ENCODE measurements at regions not wholly inside any gene's neighbourhood (a gene's known extent, or its start where the extent isn't known, plus 50 kb on each side); places are given as distances from the start of the nearest gene placed in this dataset.

- H3K36me3 Mint-ChIP-seq = peaks cover 4% of the 10 kb centered on the region
Observed at GRCh38 chr3:33919312-33920120, 121.1 kb downstream of the PDCD6IP start.

GRCh38 chr3:33920511-33920910, 122.1 kb downstream of the PDCD6IP start:
- no peak overlapping the region for H3K27ac Mint-ChIP-seq
- H3K4me3 Mint-ChIP-seq = no peak overlapping the region
- H3K4me1 Mint-ChIP-seq = peaks cover 0 to 2% (median 2%) of the 10 kb centered on the region in 3 donors
- H3K9me3 Mint-ChIP-seq = no peaks in the 10 kb centered on the region
- H3K27me3 Mint-ChIP-seq = peaks cover 4% of the 10 kb centered on the region
- H3K36me3 Mint-ChIP-seq = peaks cover 4% of the 10 kb centered on the region

More at GRCh38 chr3:33919312-33920120, 121.1 kb downstream of the PDCD6IP start:
- Mint-ChIP-seq H3K27ac (no peak overlapping the region), H3K4me3 (no peak overlapping the region), H3K4me1 (peaks cover 0 to 2% (median 2%) of the 10 kb centered on the region in 3 donors), H3K9me3 (no peaks in the 10 kb centered on the region), H3K27me3 (peaks cover 2% of the 10 kb centered on the region)

GRCh38 chr3:33921608-33922007, 123.2 kb downstream of the PDCD6IP start:
- Mint-ChIP-seq H3K27ac (no peak overlapping the region), H3K4me3 (no peak overlapping the region), H3K9me3 (no peaks in the 10 kb centered on the region)

GRCh38 chr3:33926998-33927605, 128.7 kb downstream of the PDCD6IP start:
- H3K9me3 Mint-ChIP-seq = no peaks in the 10 kb centered on the region

More at GRCh38 chr3:33921608-33922007, 123.2 kb downstream of the PDCD6IP start:
- H3K4me1 Mint-ChIP-seq = no peaks in the 10 kb centered on the region
- H3K27me3 Mint-ChIP-seq = peaks cover 5% of the 10 kb centered on the region
- H3K36me3 Mint-ChIP-seq = peaks cover 4% of the 10 kb centered on the region

GRCh38 chr3:33929813-33930212, 131.4 kb downstream of the PDCD6IP start:
- Mint-ChIP-seq H3K27ac (no peak overlapping the region), H3K4me3 (no peak overlapping the region), H3K36me3 (no peaks in the 10 kb centered on the region), H3K9me3 (peaks cover 0 to 2% (median 0%) of the 10 kb centered on the region in 3 donors), H3K27me3 (peaks cover 9% of the 10 kb centered on the region), H3K4me1 (no peaks in the 10 kb centered on the region)

More at GRCh38 chr3:33926998-33927605, 128.7 kb downstream of the PDCD6IP start:
- Mint-ChIP-seq H3K27me3 (peaks cover 5% of the 10 kb centered on the region), H3K4me1 (no peaks in the 10 kb centered on the region), H3K36me3 (peaks cover 4% of the 10 kb centered on the region), H3K27ac (no peak overlapping the region), H3K4me3 (no peak overlapping the region)

GRCh38 chr3:33931512-33931911, 133.1 kb downstream of the PDCD6IP start:
- peaks cover 0 to 5% (median 2%) of the 10 kb centered on the region in 3 donors for H3K9me3 Mint-ChIP-seq
- peaks cover 5% of the 10 kb centered on the region for H3K27me3 Mint-ChIP-seq
- no peak overlapping the region for H3K4me3 Mint-ChIP-seq
- H3K27ac Mint-ChIP-seq = no peak overlapping the region
- no peaks in the 10 kb centered on the region for H3K36me3 Mint-ChIP-seq
- no peaks in the 10 kb centered on the region for H3K4me1 Mint-ChIP-seq

GRCh38 chr3:33932010-33932764, 133.8 kb downstream of the PDCD6IP start:
- H3K27me3 Mint-ChIP-seq = peaks cover 5% of the 10 kb centered on the region
- H3K27ac Mint-ChIP-seq = no peak overlapping the region
- H3K9me3 Mint-ChIP-seq = peaks cover 0 to 5% (median 2%) of the 10 kb centered on the region in 3 donors
- no peak overlapping the region for H3K4me3 Mint-ChIP-seq
- H3K36me3 Mint-ChIP-seq = no peaks in the 10 kb centered on the region
- no peaks in the 10 kb centered on the region for H3K4me1 Mint-ChIP-seq

- H3K9me3 Mint-ChIP-seq = peaks cover 0 to 5% (median 2%) of the 10 kb centered on the region in 3 donors
- no peak overlapping the region for H3K4me3 Mint-ChIP-seq
- H3K4me1 Mint-ChIP-seq = no peaks in the 10 kb centered on the region
- H3K27ac Mint-ChIP-seq = no peak overlapping the region
- H3K36me3 Mint-ChIP-seq = no peaks in the 10 kb centered on the region
- peaks cover 9% of the 10 kb centered on the region for H3K27me3 Mint-ChIP-seq
Observed at GRCh38 chr3:33936171-33936920, 137.9 kb downstream of the PDCD6IP start.

GRCh38 chr3:33936921-33937525, 138.6 kb downstream of the PDCD6IP start:
- Mint-ChIP-seq H3K27me3 (peaks cover 10% of the 10 kb centered on the region), H3K27ac (no peak overlapping the region), H3K4me3 (no peak overlapping the region), H3K9me3 (peaks cover 0 to 5% (median 2%) of the 10 kb centered on the region in 3 donors), H3K36me3 (no peaks in the 10 kb centered on the region), H3K4me1 (no peaks in the 10 kb centered on the region)

- peaks cover 0 to 5% (median 2%) of the 10 kb centered on the region in 3 donors for H3K9me3 Mint-ChIP-seq
- H3K36me3 Mint-ChIP-seq = no peaks in the 10 kb centered on the region
- H3K27ac Mint-ChIP-seq = no peak overlapping the region
- no peak overlapping the region for H3K4me3 Mint-ChIP-seq
- H3K4me1 Mint-ChIP-seq = no peaks in the 10 kb centered on the region
- H3K27me3 Mint-ChIP-seq = peaks cover 10% of the 10 kb centered on the region
Observed at GRCh38 chr3:33937628-33938027, 139.2 kb downstream of the PDCD6IP start.

- Mint-ChIP-seq H3K4me1 (no peaks in the 10 kb centered on the region), H3K27me3 (peaks cover 5% of the 10 kb centered on the region)
Observed at GRCh38 chr3:33940149-33940548, 141.7 kb downstream of the PDCD6IP start.

GRCh38 chr3:33940736-33941135, 142.3 kb downstream of the PDCD6IP start:
- no peak overlapping the region for H3K4me3 Mint-ChIP-seq
- no peaks in the 10 kb centered on the region for H3K36me3 Mint-ChIP-seq
- no peaks in the 10 kb centered on the region for H3K4me1 Mint-ChIP-seq
- H3K27me3 Mint-ChIP-seq = peaks cover 5% of the 10 kb centered on the region
- no peak overlapping the region for H3K27ac Mint-ChIP-seq
- H3K9me3 Mint-ChIP-seq = peaks cover 0 to 3% (median 0%) of the 10 kb centered on the region in 3 donors

More at GRCh38 chr3:33940149-33940548, 141.7 kb downstream of the PDCD6IP start:
- Mint-ChIP-seq H3K9me3 (peaks cover 0 to 3% (median 3%) of the 10 kb centered on the region in 3 donors), H3K4me3 (no peak overlapping the region), H3K36me3 (no peaks in the 10 kb centered on the region), H3K27ac (no peak overlapping the region)

GRCh38 chr3:33941804-33942203, 143.4 kb downstream of the PDCD6IP start:
- H3K4me3 Mint-ChIP-seq = no peak overlapping the region
- H3K27me3 Mint-ChIP-seq = peaks cover 5% of the 10 kb centered on the region
- H3K27ac Mint-ChIP-seq = no peak overlapping the region
- no peaks in the 10 kb centered on the region for H3K36me3 Mint-ChIP-seq
- peaks cover 0 to 3% (median 0%) of the 10 kb centered on the region in 3 donors for H3K9me3 Mint-ChIP-seq
- no peaks in the 10 kb centered on the region for H3K4me1 Mint-ChIP-seq

- no peak overlapping the region for H3K27ac Mint-ChIP-seq
- no peak overlapping the region for H3K4me3 Mint-ChIP-seq
- no peaks in the 10 kb centered on the region for H3K4me1 Mint-ChIP-seq
- H3K36me3 Mint-ChIP-seq = no peaks in the 10 kb centered on the region
- peaks cover 5% of the 10 kb centered on the region for H3K27me3 Mint-ChIP-seq
- H3K9me3 Mint-ChIP-seq = peaks cover 0 to 3% (median 0%) of the 10 kb centered on the region in 3 donors
Observed at GRCh38 chr3:33942483-33943150, 144.2 kb downstream of the PDCD6IP start.

Measured in IgD-negative memory B cell (primary cell).